Dendritic cell treated with granulocyte-macrophage colony-stimulating factor and Interleukin-4, amounts not matched to agents 40 ng/mL and 50 ng/mL, for 4 days (primary cell): ENCODE measurements at regions not wholly inside any gene's neighbourhood (a gene's known extent, or its start where the extent isn't known, plus 50 kb on each side); places are given as distances from the start of the nearest gene placed in this dataset.
A peak's percentile ranks its signal among the peaks of the same experiment; 100 is the strongest.

Source experiments
- H3K27ac Mint-ChIP-seq: one replicate; pipeline ENCODE4 v1.8.0; 2022; ENCODE audit warnings: mild to moderate bottlenecking, mixed read lengths
- H3K27me3 Mint-ChIP-seq: one replicate; pipeline ENCODE4 v1.8.0; 2022; ENCODE audit warnings: mild to moderate bottlenecking, mixed read lengths
- H3K36me3 Mint-ChIP-seq: one replicate; pipeline ENCODE4 v1.8.0; 2022; ENCODE audit warnings: low read depth, mixed read lengths
- H3K4me1 Mint-ChIP-seq: one replicate; pipeline ENCODE4 v1.8.0; 2022; ENCODE audit warnings: low read depth, mixed read lengths
- H3K4me3 Mint-ChIP-seq: one replicate; pipeline ENCODE4 v1.8.0; 2022; ENCODE audit warnings: mild to moderate bottlenecking, moderate library complexity, mixed read lengths
- H3K9me3 Mint-ChIP-seq: one replicate; pipeline ENCODE4 v1.8.0; 2022; ENCODE audit warnings: mixed read lengths
- intact Hi-C: fragments of 100-400 bp; cut with micrococcal nuclease; formaldehyde crosslinking; loops from one replicate; pipeline ENCODE4 v1.15.0; 2022

DNA sequence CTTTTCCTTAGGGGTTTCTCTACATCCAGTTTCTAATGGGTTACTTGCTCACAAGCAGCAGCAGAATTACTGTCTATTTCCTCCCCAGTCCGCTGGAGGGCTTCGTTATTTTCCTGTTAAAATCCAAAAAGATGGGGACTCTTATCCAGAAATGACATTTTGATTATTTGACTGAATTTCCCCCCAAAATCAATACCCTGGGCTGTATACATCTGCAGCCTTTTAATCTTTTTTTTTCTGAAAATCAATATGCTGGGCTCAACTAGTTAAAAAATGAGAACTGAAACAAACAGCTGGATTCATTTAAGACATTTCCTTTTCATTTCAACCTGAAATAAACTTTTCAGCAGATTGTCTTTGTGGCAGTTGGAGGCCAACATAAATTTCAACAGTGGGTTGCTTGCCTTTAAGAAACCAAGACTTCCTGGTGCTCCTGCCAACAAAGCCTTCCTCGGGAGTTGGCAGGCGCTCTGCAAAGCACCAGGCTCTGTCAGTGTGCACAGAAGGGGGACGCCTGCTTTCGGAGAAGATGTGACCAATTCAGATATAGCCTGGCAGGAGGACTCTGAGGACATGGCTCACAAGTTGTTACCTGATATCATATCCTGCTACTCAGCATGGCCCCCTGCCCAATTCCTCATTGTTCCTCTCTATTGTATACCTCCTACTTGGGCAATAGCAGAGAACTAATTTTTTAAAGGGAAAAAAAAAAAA lies 204.7 kb upstream of the ARG1 start:
- intact Hi-C loops = no loop called here
- Mint-ChIP-seq H3K36me3 (no peaks in the 10 kb centered on the region), H3K27ac (no peak overlapping the region), H3K4me1 (peaks cover 19% of the 10 kb centered on the region), H3K9me3 (no peaks in the 10 kb centered on the region), H3K4me3 (peak overlapping the region; percentile 14), H3K27me3 (no peaks in the 10 kb centered on the region)

DNA sequence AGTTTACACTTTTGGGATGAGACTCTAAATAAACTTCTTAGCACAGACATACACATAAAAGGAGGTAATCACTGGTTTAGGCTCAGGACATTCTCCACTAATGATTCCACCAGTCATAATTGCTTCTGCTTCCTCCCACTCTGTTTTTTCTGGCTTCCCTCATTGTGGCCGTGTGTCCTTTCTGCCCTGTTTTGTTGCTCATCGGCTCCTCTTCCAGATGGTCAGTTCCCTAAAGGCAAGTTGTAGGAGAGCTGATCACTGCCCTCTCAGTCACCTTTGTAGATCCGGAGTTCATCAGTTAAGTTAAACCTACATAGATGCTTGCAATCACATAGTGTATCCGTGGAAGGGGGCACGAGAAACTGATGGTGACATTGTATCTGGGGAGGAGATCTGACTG lies 200.5 kb upstream of the ARG1 start:
- no peaks in the 10 kb centered on the region for H3K36me3 Mint-ChIP-seq
- H3K27me3 Mint-ChIP-seq = no peaks in the 10 kb centered on the region
- no peaks in the 10 kb centered on the region for H3K9me3 Mint-ChIP-seq
- intact Hi-C loops = no loop called here
- H3K4me1 Mint-ChIP-seq = peaks cover 12% of the 10 kb centered on the region
- no peak overlapping the region for H3K4me3 Mint-ChIP-seq
- H3K27ac Mint-ChIP-seq = no peak overlapping the region

DNA sequence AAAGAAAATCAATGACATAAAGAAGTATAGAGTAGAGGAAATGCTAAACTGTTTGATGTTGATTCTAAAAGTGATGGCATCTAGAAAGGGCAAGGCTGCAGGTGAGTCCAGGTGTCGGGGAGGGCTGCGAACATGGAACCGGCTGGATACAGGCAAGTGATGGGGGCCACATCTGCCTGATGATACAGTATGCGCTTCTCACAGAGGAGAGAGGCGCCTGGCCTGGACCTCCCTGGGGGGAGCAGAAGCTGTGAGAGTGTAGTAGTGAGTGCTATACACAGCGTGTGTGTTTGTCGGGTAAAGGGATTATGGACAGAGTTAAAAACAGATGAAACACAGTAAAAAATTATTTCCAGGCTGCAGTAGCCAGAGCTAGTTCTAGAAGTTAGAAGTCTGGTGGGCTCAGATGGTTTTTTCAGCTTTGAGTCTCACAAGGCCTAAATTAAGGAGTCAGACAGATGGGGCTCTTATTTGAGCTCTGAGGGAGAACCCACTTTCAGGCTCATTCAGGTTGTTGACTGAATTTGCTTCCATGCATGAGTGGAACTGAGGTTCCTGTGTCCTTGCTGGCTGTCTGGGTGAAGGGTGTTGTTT lies 195.8 kb upstream of the ARG1 start:
- Mint-ChIP-seq H3K27ac (no peak overlapping the region), H3K36me3 (no peaks in the 10 kb centered on the region), H3K4me3 (no peak overlapping the region), H3K9me3 (no peaks in the 10 kb centered on the region), H3K4me1 (peaks cover 5% of the 10 kb centered on the region), H3K27me3 (no peaks in the 10 kb centered on the region)
- intact Hi-C loops = no loop called here

DNA sequence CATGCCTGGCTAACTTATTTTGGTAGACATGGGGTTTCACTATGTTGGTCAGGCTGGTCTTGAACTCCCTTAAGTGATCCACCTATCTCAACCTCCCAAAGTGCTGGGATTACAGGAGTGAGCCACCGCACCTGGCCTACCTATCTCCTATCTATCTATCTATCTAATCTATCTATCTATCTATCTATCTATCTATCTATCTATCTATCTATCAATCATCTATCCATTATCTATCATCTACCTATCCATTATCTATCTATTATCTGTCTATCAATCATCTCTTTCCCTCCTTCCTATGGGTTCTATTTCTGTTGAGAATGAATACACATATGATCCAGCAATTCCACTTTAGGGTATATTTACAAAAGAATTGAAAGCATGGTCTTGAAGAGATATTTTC lies 194.2 kb upstream of the ARG1 start:
- intact Hi-C loops = no loop called here
- Mint-ChIP-seq H3K27me3 (no peaks in the 10 kb centered on the region), H3K4me3 (no peak overlapping the region), H3K36me3 (no peaks in the 10 kb centered on the region), H3K9me3 (no peaks in the 10 kb centered on the region), H3K27ac (no peak overlapping the region), H3K4me1 (peaks cover 5% of the 10 kb centered on the region)

DNA sequence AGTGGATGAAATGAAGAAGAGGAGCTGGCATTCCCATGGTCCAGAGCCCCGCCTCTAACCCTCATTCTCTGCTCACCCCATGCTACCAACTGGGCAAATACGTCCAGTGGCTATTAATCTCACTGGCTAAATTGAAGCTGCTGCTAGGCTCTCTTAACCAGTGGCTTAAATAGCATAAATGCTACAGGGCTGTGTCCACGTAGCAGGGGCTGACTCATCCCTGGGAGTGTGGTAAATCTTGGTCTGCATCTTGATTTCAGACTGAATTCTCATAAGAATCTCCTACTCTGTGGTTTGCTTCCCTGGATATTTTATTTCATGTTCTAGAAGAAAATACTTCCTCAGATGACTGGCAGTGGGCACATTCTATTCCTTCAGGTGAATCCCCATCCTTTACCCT lies 193.1 kb upstream of the ARG1 start:
- peaks cover 5% of the 10 kb centered on the region for H3K4me1 Mint-ChIP-seq
- intact Hi-C loops = no loop called here
- no peaks in the 10 kb centered on the region for H3K27me3 Mint-ChIP-seq
- no peaks in the 10 kb centered on the region for H3K36me3 Mint-ChIP-seq
- no peak overlapping the region for H3K4me3 Mint-ChIP-seq
- no peaks in the 10 kb centered on the region for H3K9me3 Mint-ChIP-seq
- H3K27ac Mint-ChIP-seq = no peak overlapping the region

DNA sequence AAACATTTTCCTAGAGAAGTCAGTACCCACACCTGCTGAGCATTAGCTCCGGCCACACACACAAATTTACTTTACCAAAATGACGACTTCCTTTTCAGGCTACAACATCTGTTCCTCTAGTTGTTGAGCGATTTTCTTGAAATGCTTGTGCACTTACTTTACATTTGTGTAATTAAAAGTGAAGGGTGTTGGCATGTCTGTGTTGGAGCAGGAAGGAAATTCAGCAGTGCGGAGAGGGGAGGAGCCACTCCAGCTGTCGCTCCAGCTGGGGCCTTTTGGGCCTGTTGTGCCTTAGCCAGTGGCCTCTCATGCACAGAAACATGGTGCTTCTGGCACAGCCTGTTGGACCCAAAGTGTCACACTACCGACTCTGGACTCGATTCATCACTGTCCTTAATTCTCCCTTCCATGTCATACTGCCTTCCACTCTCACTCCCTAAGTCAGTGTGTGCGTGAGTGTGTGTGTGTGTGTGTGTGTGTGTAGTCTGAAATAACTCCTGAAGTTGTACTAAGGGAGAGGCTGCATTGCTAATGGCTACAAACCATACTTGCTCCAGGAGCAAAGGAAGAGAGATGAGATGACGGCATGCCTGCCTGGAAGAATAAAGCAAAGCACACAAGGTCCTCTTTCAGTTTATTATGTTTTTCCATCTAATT lies 191.8 kb upstream of the ARG1 start:
- Mint-ChIP-seq H3K4me1 (peaks cover 5% of the 10 kb centered on the region), H3K4me3 (no peak overlapping the region), H3K9me3 (peaks cover 6% of the 10 kb centered on the region), H3K27me3 (no peaks in the 10 kb centered on the region), H3K27ac (no peak overlapping the region), H3K36me3 (no peaks in the 10 kb centered on the region)
- intact Hi-C loops = no loop called here

DNA sequence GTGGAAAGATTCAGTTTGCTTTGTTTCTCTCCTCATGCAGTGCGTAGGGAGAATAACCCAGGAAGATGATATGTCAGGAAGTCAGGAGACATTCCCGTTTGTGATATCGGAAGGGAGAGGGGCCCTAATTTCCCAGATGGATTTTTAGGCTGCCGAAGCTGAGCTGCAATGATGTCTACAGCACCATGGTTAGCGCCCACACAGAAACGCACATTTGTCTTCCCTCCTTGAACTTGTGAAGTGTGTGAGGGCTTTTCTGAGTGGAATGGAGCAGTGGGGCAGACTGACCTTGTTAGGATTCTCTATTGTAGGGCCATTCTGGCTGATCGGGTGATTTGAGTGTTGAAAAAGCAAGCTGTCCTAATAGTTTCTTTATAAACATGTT lies 191.3 kb upstream of the ARG1 start:
- Mint-ChIP-seq H3K4me3 (no peak overlapping the region), H3K36me3 (no peaks in the 10 kb centered on the region), H3K9me3 (peaks cover 8% of the 10 kb centered on the region), H3K27ac (no peak overlapping the region), H3K4me1 (peaks cover 5% of the 10 kb centered on the region), H3K27me3 (no peaks in the 10 kb centered on the region)
- intact Hi-C loops = no loop called here

DNA sequence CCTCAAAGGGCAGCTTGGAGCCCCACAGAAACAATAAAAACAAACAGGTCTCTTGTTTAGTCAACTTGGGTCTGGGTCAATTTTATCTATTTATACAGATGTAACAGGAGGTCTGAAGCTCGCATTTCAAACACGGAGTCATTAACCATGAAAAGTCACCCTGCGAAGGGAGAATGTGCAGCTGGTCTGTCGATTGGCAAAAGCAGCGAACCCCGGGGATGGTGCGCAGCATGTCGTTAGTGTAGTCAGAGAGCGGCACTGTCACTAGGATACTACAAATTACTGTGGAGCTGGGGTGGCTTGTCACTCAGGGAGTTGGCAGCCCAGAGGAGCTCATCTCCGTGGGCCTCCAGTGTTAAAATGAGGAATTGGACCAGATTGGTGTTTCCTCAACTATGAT lies 190.4 kb upstream of the ARG1 start:
- Mint-ChIP-seq H3K27ac (no peak overlapping the region), H3K27me3 (no peaks in the 10 kb centered on the region), H3K4me1 (peaks cover 5% of the 10 kb centered on the region), H3K36me3 (no peaks in the 10 kb centered on the region), H3K9me3 (peaks cover 8% of the 10 kb centered on the region), H3K4me3 (no peak overlapping the region)
- intact Hi-C loops = no loop called here

DNA sequence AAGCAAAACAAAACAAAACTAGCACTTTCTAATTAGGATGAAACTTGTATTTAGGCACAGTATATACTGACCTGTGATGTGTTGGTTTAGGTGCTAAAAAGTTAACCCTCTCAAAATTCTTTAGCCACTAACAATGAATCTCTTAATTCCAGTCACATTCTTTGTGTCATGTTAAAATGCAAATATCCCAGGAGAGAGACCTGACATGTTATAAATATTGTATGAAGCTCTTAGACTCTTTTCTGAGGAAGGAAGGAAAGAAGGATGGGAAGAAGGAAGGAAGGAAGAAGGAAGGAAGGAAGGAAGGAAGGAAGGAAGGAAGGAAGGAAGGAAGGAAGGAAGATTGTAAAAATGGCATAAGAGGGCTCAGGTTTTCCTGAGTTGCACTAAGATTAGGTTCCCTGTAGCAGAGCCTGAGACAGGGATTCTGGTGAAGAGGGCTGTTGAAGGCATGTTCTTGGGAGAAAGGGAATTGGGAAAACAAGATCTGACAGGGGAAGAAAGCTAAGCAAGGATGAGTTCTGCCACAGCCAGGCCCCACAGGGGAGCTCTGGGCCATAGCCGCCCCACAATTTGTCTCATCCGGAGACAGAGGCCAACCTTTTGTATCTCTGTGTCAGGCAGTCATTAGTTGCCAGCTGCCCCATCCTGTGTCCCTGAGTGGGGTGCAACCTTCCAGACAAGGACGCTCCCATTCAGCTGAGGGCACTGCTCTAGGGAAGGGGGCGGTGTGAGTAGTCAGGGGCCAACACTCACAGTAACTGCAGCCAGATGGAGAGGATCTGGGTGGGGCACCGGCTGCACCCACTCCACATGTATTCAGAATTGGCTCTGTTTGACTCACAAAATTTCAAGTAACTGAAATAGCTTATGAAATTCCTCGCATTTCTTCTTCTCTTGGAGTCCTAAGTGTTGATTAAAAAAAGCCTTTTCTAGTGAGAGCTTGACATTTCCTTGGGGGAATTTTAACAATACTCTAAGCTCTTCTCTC lies 189.3 kb upstream of the ARG1 start:
- no peak overlapping the region for H3K4me3 Mint-ChIP-seq
- H3K36me3 Mint-ChIP-seq = no peaks in the 10 kb centered on the region
- intact Hi-C loops = no loop called here
- peaks cover 5% of the 10 kb centered on the region for H3K4me1 Mint-ChIP-seq
- no peaks in the 10 kb centered on the region for H3K27me3 Mint-ChIP-seq
- H3K9me3 Mint-ChIP-seq = peaks cover 8% of the 10 kb centered on the region
- no peak overlapping the region for H3K27ac Mint-ChIP-seq

DNA sequence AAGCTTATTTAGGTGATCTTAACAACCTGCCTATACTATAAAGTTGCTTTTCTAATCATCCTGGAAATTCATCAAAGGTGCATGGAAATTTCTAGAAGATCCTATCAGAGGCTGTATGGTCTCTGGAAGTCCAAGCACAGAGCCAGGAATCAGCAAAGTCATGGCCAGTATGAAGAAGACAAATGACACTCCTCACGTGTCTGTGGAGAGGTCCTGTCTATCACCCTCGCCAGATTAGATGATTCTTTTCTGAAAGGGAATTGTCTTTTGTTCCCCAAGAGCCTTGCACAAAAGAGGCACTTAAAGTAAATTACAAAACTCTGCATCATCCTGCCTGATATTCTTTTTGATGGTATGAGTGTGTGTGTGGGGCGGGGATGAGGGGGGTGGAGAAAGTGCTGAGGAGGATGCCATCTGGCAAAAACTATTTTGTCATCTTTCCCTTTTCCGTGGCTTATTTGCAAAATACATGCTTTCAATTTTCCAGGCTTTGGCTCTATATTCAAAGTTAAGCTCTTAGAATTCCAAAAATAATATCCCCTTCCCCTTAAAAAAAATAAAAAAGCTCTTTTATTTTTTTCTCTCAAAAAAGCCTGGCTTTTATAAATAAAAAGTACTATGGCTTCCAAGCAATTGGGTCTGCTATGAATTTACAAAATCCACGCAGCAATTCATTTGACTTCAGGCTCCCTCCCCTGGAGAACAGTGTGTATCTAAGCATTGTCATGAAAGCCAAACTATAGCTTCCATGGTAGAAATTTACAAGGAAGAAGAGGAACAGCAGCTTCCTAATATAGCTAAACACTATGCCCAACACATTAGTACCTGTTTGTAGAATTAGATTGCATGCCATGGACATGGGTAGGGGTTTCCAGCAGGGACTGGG lies 185.2 kb upstream of the ARG1 start:
- Mint-ChIP-seq H3K36me3 (no peaks in the 10 kb centered on the region), H3K4me1 (no peaks in the 10 kb centered on the region), H3K27me3 (no peaks in the 10 kb centered on the region), H3K9me3 (peaks cover 8% of the 10 kb centered on the region), H3K27ac (no peak overlapping the region), H3K4me3 (no peak overlapping the region)
- intact Hi-C loops = no loop called here

DNA sequence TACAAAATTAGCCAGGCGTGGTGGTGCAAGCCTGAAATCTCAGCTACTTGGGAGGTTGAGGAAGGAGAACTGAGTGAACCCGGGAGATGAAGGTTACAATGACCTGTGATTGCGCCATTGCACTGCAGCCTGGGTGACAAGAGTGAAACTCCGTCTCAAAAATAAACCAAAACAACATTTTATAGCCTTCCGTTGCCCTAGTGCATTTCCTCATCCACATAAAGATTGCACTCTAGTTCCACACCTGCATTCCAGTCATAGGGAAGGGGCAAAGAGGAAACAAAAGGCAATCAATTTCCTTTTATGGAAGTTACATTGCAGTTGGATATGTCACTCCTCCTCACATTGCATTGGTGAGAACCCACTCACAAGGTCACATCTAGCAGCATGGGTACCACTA lies 182.7 kb upstream of the ARG1 start:
- intact Hi-C loops = no loop called here
- Mint-ChIP-seq H3K4me3 (no peak overlapping the region), H3K4me1 (no peaks in the 10 kb centered on the region), H3K9me3 (peaks cover 17% of the 10 kb centered on the region), H3K27me3 (no peaks in the 10 kb centered on the region), H3K27ac (no peak overlapping the region), H3K36me3 (no peaks in the 10 kb centered on the region)

DNA sequence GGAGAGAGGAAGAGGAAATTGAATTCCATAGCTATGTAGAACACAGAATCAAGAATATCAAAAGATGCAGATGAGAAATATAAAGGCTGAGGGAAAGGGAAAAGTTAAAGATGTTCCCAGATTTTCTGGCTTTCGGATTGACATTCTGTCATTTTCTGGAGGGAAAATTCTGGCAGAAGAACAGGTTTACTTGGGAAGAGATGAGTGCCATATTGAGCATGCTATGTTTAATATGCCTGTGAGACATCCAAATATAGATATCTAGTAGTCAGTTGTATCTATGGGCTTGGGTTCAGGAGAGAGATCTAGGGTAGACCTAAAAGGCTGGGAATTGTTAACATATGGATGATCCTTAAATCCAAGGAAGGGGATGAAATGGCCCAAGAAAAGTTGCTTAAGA lies 181.9 kb upstream of the ARG1 start:
- intact Hi-C loops = no loop called here
- H3K36me3 Mint-ChIP-seq = no peaks in the 10 kb centered on the region
- H3K27ac Mint-ChIP-seq = no peak overlapping the region
- H3K9me3 Mint-ChIP-seq = peaks cover 12% of the 10 kb centered on the region
- no peaks in the 10 kb centered on the region for H3K4me1 Mint-ChIP-seq
- no peak overlapping the region for H3K4me3 Mint-ChIP-seq
- H3K27me3 Mint-ChIP-seq = no peaks in the 10 kb centered on the region

DNA sequence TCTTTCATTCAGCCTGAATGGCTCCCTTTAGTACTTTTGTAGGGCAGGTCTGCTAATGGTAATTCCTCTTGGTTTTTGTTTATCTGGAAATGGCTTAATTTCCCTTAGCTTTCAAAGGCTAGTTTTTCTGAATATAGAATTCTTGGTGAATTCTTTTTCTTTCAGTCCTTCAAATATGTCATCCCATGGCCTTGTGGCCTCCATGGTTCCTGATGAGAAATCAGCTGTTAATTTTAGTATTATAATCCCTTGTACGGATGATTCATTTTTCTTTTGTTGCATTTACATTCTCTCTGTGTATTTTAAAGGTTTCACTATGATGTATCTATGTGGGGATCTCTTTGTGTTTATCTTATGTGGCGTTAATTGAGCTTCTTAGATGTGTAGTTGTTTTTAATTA lies 179.6 kb upstream of the ARG1 start:
- no peaks in the 10 kb centered on the region for H3K4me1 Mint-ChIP-seq

More for the DNA sequence above, 179.6 kb upstream of the ARG1 start:
- intact Hi-C loops = no loop called here
- no peak overlapping the region for H3K27ac Mint-ChIP-seq
- no peak overlapping the region for H3K4me3 Mint-ChIP-seq
- H3K36me3 Mint-ChIP-seq = no peaks in the 10 kb centered on the region
- H3K27me3 Mint-ChIP-seq = no peaks in the 10 kb centered on the region
- peaks cover 9% of the 10 kb centered on the region for H3K9me3 Mint-ChIP-seq
